OCI-LY7 (cell line): ENCODE measurements at regions not wholly inside any gene's neighbourhood (a gene's known extent, or its start where the extent isn't known, plus 50 kb on each side); places are given as distances from the start of the nearest gene placed in this dataset.

ENCODE experiments used
- CTCF ChIP-seq: fragments of 200-600 bp; sonication (generic); conservative IDR thresholded peaks from 2 replicates; pipeline ENCODE4 v1.5.1; 2014; ENCODE audit warnings: mild to moderate bottlenecking, antibody characterized with exemption, low read length, moderate library complexity, mixed read lengths
- EZH2phosphoT487 ChIP-seq: fragments of 200-600 bp; sonication (generic); IDR thresholded peaks from 2 replicates; pipeline ENCODE4 v1.6.1; 2018; ENCODE audit warnings: low read depth, borderline replicate concordance, mild to moderate bottlenecking, mixed run types, antibody characterized with exemption, low read length, moderate library complexity, mixed read lengths

DNA sequence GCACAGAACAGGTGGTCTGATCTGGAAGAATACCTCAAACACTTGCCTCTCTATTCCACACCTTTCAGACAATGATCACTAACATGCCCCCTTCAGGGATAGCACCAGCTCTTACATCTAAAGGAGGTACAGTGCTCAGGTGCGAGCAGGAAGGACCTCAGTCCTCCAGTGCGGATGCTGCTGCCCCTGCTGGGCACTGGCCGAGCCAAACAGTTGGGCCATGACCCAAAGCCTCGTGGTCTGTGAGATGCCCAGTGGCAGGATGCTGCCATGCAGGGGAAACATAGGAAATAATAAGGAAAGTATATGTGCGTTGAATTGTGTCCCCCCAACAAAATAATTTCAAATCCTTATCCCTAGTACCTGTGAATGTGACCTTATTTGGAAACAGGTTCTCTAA, 243.7 kb downstream of the NDUFA10 start:
- TF ChIP-seq CTCF (no peak), EZH2phosphoT487 (no peak)
